GM12873 (cell line): ENCODE measurements at regions not wholly inside any gene's neighbourhood (a gene's known extent, or its start where the extent isn't known, plus 50 kb on each side); places are given as distances from the start of the nearest gene placed in this dataset.

Experiments
- CTCF ChIP-seq: IDR thresholded peaks from 2 replicates; pipeline ENCODE4 v1.5.1; 2012; ENCODE audit warnings: low read depth, mild to moderate bottlenecking, moderate library complexity, low read length, control low read depth; ENCODE audit not compliant: insufficient read depth; ENCODE audit errors: missing control alignments

GRCh38 chr2:58730764-58731487 lies 489.8 kb upstream of the FANCL start:
- no peak for TF ChIP-seq CTCF

- no peak for TF ChIP-seq CTCF
Measured at GRCh38 chr2:58727981-58728656, 487.0 kb upstream of the FANCL start.

- no peak for TF ChIP-seq CTCF
Measured at GRCh38 chr2:58721912-58722591, 480.9 kb upstream of the FANCL start.

- no peak for TF ChIP-seq CTCF
Measured at GRCh38 chr2:58720770-58721697, 479.9 kb upstream of the FANCL start.

GRCh38 chr2:58720033-58720769 lies 479.1 kb upstream of the FANCL start:
- TF ChIP-seq CTCF: no peak

- no peak for TF ChIP-seq CTCF
Measured at GRCh38 chr2:58715344-58715743, 474.2 kb upstream of the FANCL start.
